ENCODE measurements at regions not wholly inside any gene's neighbourhood (a gene's known extent, or its start where the extent isn't known, plus 50 kb on each side); places are given as distances from the start of the nearest gene placed in this dataset.

DNA sequence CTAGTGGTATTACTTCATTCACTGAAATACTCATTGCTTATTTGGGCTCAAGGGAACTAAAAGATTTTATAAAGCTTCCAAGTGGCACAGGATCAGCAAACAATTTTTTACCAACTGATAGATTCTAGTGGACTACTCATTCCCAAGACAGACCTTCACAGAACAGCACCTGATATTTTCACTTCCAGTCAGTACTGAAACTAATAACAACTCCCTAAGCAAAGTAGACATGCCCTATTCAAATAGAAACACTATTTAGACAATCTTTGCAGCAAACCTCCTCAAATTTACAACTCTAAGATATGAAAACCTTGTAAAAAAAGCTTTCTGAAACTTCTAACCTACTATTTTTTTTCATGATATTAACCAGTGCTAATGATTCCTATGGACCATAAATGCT is 2345.8 kb downstream of the LRRC4C start:
- CTCF ChIA-PET = no interaction called here
- Histone ChIP-seq H3K4me3 (no peak overlapping the region), H3K4me1 (ENCODE audit: control insufficient read depth, insufficient read depth, low read length) (no peaks in the 10 kb centered on the region), H3K79me2 (ENCODE audit: control insufficient read depth, insufficient read depth, low read length) (no peaks in the 10 kb centered on the region), H4K20me1 (ENCODE audit: control insufficient read depth, insufficient read depth) (no peaks in the 10 kb centered on the region), H3K27me3 (replicated peaks in 1 of 2; ENCODE audit: control insufficient read depth in 2 of 2, insufficient read depth in 2 of 2, low read length in 1 of 2) (no peaks in the 10 kb centered on the region), H3K9ac (ENCODE audit: control insufficient read depth, insufficient read depth, low read length) (no peak overlapping the region), H2AFZ (ENCODE audit: control insufficient read depth, low read depth, low read length) (no peak overlapping the region), H3K4me2 (ENCODE audit: control insufficient read depth, insufficient read depth) (no peak overlapping the region), H3K9me3 (replicated peaks; ENCODE audit: control insufficient read depth, insufficient read depth, low read length) (no peaks in the 10 kb centered on the region), H3K36me3 (ENCODE audit: control insufficient read depth in 2 of 2, insufficient read depth in 2 of 2, low read length in 1 of 2) (no peaks in the 10 kb centered on the region), H3K27ac (ENCODE audit: control insufficient read depth, insufficient read depth) (no peak overlapping the region)
- no peak for ATAC-seq
- RAD21 ChIA-PET (ENCODE audit: unreplicated experiment) = no interaction called here
- POLR2A ChIA-PET = no interaction called here
- intact Hi-C loops (cut with micrococcal nuclease; ENCODE audit: unreplicated experiment) (no loop called here), in situ Hi-C loops (cut with MboI) (no loop called here)
- FAIRE-seq = no peak
- no peak for DNase-seq (ENCODE audit: low read depth, low spot score)
- SMC1A ChIA-PET (ENCODE audit: uncharacterized antibody, unreplicated experiment) = interaction anchor here (0.6 kb wide), 1 partner anchor 328 kb away, joined by 3 read pairs; no protein-coding TSS in a partner anchor
- TF ChIP-seq TBL1XR1 (IDR thresholded peaks at IDR 0.05; ENCODE audit: low read depth, low read length) (no peak), POLR2AphosphoS5 (IDR thresholded peaks at IDR 0.05; ENCODE audit: low read length) (no peak), RELB (IDR thresholded peaks at IDR 0.05; ENCODE audit: low read depth) (no peak), CREM (IDR thresholded peaks at IDR 0.05; ENCODE audit: low read depth) (no peak), DPF2 (IDR thresholded peaks at IDR 0.05) (no peak), WRNIP1 (IDR thresholded peaks at IDR 0.05; ENCODE audit: borderline replicate concordance, low read depth, low read length) (no peak), SUPT20H (IDR thresholded peaks at IDR 0.05; ENCODE audit: borderline replicate concordance, control insufficient read depth, low read depth, low read length) (no peak)
- no TSS peak for BruUV-seq (replicated peaks)

- in situ Hi-C loops (cut with MboI) (no loop called here), intact Hi-C loops (cut with micrococcal nuclease; ENCODE audit: unreplicated experiment) (no loop called here)
- H3K4me2 ChIP-seq (ENCODE audit: control insufficient read depth, insufficient read depth) = no peak overlapping the region
- POLR2A ChIA-PET = no interaction called here
- DNase-seq (ENCODE audit: low read depth, low spot score) (no peak), ATAC-seq (no peak), FAIRE-seq (no peak)
- H3K4me3 ChIP-seq = no peak overlapping the region
- BruUV-seq (replicated peaks) = no TSS peak
- SMC1A ChIA-PET (ENCODE audit: uncharacterized antibody, unreplicated experiment) = no interaction called here
- no peaks in the 10 kb centered on the region for H3K9me3 ChIP-seq (replicated peaks; ENCODE audit: control insufficient read depth, insufficient read depth, low read length)
- H3K9ac ChIP-seq (ENCODE audit: control insufficient read depth, insufficient read depth, low read length) = no peak overlapping the region
- H3K79me2 ChIP-seq (ENCODE audit: control insufficient read depth, insufficient read depth, low read length) = no peaks in the 10 kb centered on the region
- CTCF ChIA-PET = no interaction called here
- no peaks in the 10 kb centered on the region for H4K20me1 ChIP-seq (ENCODE audit: control insufficient read depth, insufficient read depth)
- WGBS (ENCODE audit: insufficient coverage, insufficient replicate concordance, low lambda C conversion rate, missing lambda C conversion rate) = 41% methylated on average over 2 of the region's 2 CpGs
- RAD21 ChIA-PET (ENCODE audit: unreplicated experiment) = no interaction called here
- H3K27ac ChIP-seq (ENCODE audit: control insufficient read depth, insufficient read depth) = no peak overlapping the region
- H3K27me3 ChIP-seq (replicated peaks in 1 of 2; ENCODE audit: control insufficient read depth in 2 of 2, insufficient read depth in 2 of 2, low read length in 1 of 2) = no peaks in the 10 kb centered on the region
- H3K36me3 ChIP-seq (ENCODE audit: control insufficient read depth in 2 of 2, insufficient read depth in 2 of 2, low read length in 1 of 2) = no peaks in the 10 kb centered on the region
- H2AFZ ChIP-seq (ENCODE audit: control insufficient read depth, low read depth, low read length) = no peak overlapping the region
- no peaks in the 10 kb centered on the region for H3K4me1 ChIP-seq (ENCODE audit: control insufficient read depth, insufficient read depth, low read length)
- TF ChIP-seq JUND (IDR thresholded peaks at IDR 0.05; ENCODE audit: low read depth, low read length) = no peak
- TF ChIP-seq, protein P1, sequence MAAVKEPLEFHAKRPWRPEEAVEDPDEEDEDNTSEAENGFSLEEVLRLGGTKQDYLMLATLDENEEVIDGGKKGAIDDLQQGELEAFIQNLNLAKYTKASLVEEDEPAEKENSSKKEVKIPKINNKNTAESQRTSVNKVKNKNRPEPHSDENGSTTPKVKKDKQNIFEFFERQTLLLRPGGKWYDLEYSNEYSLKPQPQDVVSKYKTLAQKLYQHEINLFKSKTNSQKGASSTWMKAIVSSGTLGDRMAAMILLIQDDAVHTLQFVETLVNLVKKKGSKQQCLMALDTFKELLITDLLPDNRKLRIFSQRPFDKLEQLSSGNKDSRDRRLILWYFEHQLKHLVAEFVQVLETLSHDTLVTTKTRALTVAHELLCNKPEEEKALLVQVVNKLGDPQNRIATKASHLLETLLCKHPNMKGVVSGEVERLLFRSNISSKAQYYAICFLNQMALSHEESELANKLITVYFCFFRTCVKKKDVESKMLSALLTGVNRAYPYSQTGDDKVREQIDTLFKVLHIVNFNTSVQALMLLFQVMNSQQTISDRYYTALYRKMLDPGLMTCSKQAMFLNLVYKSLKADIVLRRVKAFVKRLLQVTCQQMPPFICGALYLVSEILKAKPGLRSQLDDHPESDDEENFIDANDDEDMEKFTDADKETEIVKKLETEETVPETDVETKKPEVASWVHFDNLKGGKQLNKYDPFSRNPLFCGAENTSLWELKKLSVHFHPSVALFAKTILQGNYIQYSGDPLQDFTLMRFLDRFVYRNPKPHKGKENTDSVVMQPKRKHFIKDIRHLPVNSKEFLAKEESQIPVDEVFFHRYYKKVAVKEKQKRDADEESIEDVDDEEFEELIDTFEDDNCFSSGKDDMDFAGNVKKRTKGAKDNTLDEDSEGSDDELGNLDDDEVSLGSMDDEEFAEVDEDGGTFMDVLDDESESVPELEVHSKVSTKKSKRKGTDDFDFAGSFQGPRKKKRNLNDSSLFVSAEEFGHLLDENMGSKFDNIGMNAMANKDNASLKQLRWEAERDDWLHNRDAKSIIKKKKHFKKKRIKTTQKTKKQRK (IDR thresholded peaks at IDR 0.05; ENCODE audit: low read depth, low read length) = no peak
- TF ChIP-seq, protein P2, sequence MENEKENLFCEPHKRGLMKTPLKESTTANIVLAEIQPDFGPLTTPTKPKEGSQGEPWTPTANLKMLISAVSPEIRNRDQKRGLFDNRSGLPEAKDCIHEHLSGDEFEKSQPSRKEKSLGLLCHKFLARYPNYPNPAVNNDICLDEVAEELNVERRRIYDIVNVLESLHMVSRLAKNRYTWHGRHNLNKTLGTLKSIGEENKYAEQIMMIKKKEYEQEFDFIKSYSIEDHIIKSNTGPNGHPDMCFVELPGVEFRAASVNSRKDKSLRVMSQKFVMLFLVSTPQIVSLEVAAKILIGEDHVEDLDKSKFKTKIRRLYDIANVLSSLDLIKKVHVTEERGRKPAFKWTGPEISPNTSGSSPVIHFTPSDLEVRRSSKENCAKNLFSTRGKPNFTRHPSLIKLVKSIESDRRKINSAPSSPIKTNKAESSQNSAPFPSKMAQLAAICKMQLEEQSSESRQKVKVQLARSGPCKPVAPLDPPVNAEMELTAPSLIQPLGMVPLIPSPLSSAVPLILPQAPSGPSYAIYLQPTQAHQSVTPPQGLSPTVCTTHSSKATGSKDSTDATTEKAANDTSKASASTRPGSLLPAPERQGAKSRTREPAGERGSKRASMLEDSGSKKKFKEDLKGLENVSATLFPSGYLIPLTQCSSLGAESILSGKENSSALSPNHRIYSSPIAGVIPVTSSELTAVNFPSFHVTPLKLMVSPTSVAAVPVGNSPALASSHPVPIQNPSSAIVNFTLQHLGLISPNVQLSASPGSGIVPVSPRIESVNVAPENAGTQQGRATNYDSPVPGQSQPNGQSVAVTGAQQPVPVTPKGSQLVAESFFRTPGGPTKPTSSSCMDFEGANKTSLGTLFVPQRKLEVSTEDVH (IDR thresholded peaks at IDR 0.05; ENCODE audit: low read depth, partially characterized antibody) = no peak
- TF ChIP-seq ZZZ3 (IDR thresholded peaks at IDR 0.05; ENCODE audit: control insufficient read depth, insufficient read length, low read depth) = no peak
- no peak for TF ChIP-seq SMC3 (IDR thresholded peaks at IDR 0.05; ENCODE audit: borderline replicate concordance, low read length)
Measured at GRCh38 chr11:39102236-39102635, 2357.2 kb downstream of the LRRC4C start.

Measured in GM12878 (cell line).